PC-3 (cell line): ENCODE measurements at regions not wholly inside any gene's neighbourhood (a gene's known extent, or its start where the extent isn't known, plus 50 kb on each side); places are given as distances from the start of the nearest gene placed in this dataset.
A peak's percentile ranks its signal among the peaks of the same experiment; 100 is the strongest.

Source experiments
- ATAC-seq: fragments of 200-7000 bp; cut with Tn5 transposase; 2 replicates; pipeline ENCODE4 v1.9.1; 2020; ENCODE audit warnings: mild to moderate bottlenecking, moderate library complexity
- BruUV-seq: library from RNA; stranded (reverse); fragments of 400-500 nt; replicated peaks from 2 replicates; lab custom pipeline; 2021; lab: Mats Ljungman, UMichigan
- CTCF ChIA-PET: fragments of 300-600 bp; sonication (Branson Sonifier 250); formaldehyde crosslinking; loops from one replicate; lab custom pipeline; 2022; ENCODE audit warnings: antibody characterized with exemption; lab: Charles Lee
- POLR2A ChIA-PET: fragments of 300-600 bp; sonication (Branson Sonifier 250); formaldehyde crosslinking; loops from one replicate; lab custom pipeline; 2022; ENCODE audit warnings: antibody characterized with exemption; ENCODE audit not compliant: unreplicated experiment; lab: Charles Lee
- DNase-seq: peaks from one replicate; pipeline ENCODE4 v3.0.0-alpha.2; 2015
- H2AFZ ChIP-seq: fragments of 300-600 bp; sonication (generic); 2 replicates; pipeline ENCODE4 v1.6.0; 2016; ENCODE audit warnings: antibody characterized with exemption, low read length
- H3F3A ChIP-seq: fragments of 300-600 bp; sonication (generic); one replicate; pipeline ENCODE4 v1.6.0; 2017; ENCODE audit warnings: antibody characterized with exemption, low read length, control low read depth, mild to moderate bottlenecking; ENCODE audit not compliant: unreplicated experiment
- H3K27ac ChIP-seq: fragments of 300-600 bp; sonication (generic); 2 replicates; pipeline ENCODE4 v1.5.1; 2016; ENCODE audit warnings: mild to moderate bottlenecking, low read length
- H3K27me3 ChIP-seq: fragments of 300-600 bp; sonication (generic); 2 replicates; pipeline ENCODE4 v1.6.1; 2016; ENCODE audit warnings: low read length, mixed read lengths
- H3K36me3 ChIP-seq: fragments of 300-600 bp; sonication (generic); 2 replicates; pipeline ENCODE4 v1.6.1; 2016; ENCODE audit warnings: low read depth, mixed run types, low read length, mixed read lengths
- H3K4me1 ChIP-seq: fragments of 300-600 bp; sonication (generic); 2 replicates; pipeline ENCODE4 v1.5.1; 2016; ENCODE audit warnings: low read length; ENCODE audit not compliant: insufficient read depth
- H3K4me2 ChIP-seq: fragments of 300-600 bp; sonication (generic); 2 replicates; pipeline ENCODE4 v1.6.0; 2016; ENCODE audit warnings: low read length
- H3K4me3 ChIP-seq: fragments of 300-600 bp; sonication (generic); 2 replicates; pipeline ENCODE4 v1.5.1; 2016; ENCODE audit warnings: mild to moderate bottlenecking, low read length, mixed read lengths
- H3K79me2 ChIP-seq: fragments of 300-600 bp; sonication (generic); 2 replicates; pipeline ENCODE4 v1.6.1; 2017; ENCODE audit warnings: low read length, mixed read lengths
- H3K9ac ChIP-seq: fragments of 300-600 bp; sonication (generic); 2 replicates; pipeline ENCODE4 v1.6.0; 2016; ENCODE audit warnings: mild to moderate bottlenecking, low read length
- H3K9me2 ChIP-seq: fragments of 300-600 bp; sonication (generic); replicated peaks from 2 replicates; pipeline ENCODE4 v1.6.1; 2016; ENCODE audit warnings: mixed run types, low read length, mixed read lengths
- H3K9me3 ChIP-seq: fragments of 300-600 bp; sonication (generic); 2 replicates; pipeline ENCODE4 v1.6.1; 2016; ENCODE audit warnings: low read length, mixed read lengths
- H4K20me1 ChIP-seq: fragments of 300-600 bp; sonication (generic); 2 replicates; pipeline ENCODE4 v1.6.1; 2016; ENCODE audit warnings: low read length, mixed read lengths
- EZH2 ChIP-seq: fragments of 300-600 bp; sonication (generic); IDR thresholded peaks from one replicate; pipeline ENCODE4 v1.6.1; 2017; ENCODE audit warnings: antibody characterized with exemption, mild to moderate bottlenecking, low read length; ENCODE audit not compliant: unreplicated experiment
- EZH2phosphoT487 ChIP-seq: fragments of 300-600 bp; sonication (generic); IDR thresholded peaks from 2 replicates; pipeline ENCODE4 v1.6.1; 2018; ENCODE audit warnings: mild to moderate bottlenecking, antibody characterized with exemption, low read length, borderline replicate concordance
- intact Hi-C: fragments of 100-400 bp; cut with micrococcal nuclease; formaldehyde crosslinking; loops from 2 replicates; pipeline ENCODE4 v1.9.0; 2023
- TF ChIP-seq, protein P1 (sequence below): fragments of 300-600 bp; sonication (generic); conservative IDR thresholded peaks from 2 replicates; pipeline ENCODE4 v1.5.1; 2017; ENCODE audit warnings: antibody characterized with exemption, low read depth, mild to moderate bottlenecking, low read length

DNA sequence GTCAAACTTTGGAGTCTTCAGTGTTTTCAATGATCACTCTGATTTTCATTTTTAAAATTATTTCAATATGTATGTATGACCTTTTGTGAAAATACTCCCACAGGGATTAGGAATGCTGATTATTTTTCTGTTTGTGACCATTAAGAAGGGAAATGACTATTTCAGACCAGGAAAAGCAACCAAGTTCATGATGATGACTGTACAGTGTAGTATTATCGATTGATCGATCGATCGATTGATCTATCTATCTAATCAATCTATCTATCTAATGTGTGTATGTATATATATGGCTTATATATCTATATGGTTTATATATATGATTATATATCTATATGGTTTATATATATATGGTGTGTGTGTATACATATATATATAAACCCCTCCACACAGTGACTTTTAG lies 131.5 kb upstream of the VEGFC start:
- H3K36me3 ChIP-seq, result no peaks in the 10 kb centered on the region
- POLR2A ChIA-PET, result no interaction called here
- H3F3A ChIP-seq, result no peaks in the 10 kb centered on the region
- H2AFZ ChIP-seq, result no peak overlapping the region
- H3K4me2 ChIP-seq, result no peak overlapping the region
- no peak overlapping the region for H3K4me3 ChIP-seq
- intact Hi-C loops, result no loop called here
- H3K9ac ChIP-seq, result no peak overlapping the region
- no peaks in the 10 kb centered on the region for H3K79me2 ChIP-seq
- H3K9me3 ChIP-seq, result no peaks in the 10 kb centered on the region
- ATAC-seq, result no peak
- no peaks in the 10 kb centered on the region for H3K9me2 ChIP-seq
- H3K4me1 ChIP-seq, result peaks cover 32% of the 10 kb centered on the region
- TF ChIP-seq EZH2, result no peak
- TF ChIP-seq, protein P1, sequence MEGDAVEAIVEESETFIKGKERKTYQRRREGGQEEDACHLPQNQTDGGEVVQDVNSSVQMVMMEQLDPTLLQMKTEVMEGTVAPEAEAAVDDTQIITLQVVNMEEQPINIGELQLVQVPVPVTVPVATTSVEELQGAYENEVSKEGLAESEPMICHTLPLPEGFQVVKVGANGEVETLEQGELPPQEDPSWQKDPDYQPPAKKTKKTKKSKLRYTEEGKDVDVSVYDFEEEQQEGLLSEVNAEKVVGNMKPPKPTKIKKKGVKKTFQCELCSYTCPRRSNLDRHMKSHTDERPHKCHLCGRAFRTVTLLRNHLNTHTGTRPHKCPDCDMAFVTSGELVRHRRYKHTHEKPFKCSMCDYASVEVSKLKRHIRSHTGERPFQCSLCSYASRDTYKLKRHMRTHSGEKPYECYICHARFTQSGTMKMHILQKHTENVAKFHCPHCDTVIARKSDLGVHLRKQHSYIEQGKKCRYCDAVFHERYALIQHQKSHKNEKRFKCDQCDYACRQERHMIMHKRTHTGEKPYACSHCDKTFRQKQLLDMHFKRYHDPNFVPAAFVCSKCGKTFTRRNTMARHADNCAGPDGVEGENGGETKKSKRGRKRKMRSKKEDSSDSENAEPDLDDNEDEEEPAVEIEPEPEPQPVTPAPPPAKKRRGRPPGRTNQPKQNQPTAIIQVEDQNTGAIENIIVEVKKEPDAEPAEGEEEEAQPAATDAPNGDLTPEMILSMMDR, result no peak
- TF ChIP-seq EZH2phosphoT487, result no peak
- H3K27ac ChIP-seq, result no peak overlapping the region
- CTCF ChIA-PET, result no interaction called here
- H4K20me1 ChIP-seq, result no peaks in the 10 kb centered on the region
- H3K27me3 ChIP-seq, result no peaks in the 10 kb centered on the region
- DNase-seq, result no peak
- BruUV-seq, result no TSS peak

DNA sequence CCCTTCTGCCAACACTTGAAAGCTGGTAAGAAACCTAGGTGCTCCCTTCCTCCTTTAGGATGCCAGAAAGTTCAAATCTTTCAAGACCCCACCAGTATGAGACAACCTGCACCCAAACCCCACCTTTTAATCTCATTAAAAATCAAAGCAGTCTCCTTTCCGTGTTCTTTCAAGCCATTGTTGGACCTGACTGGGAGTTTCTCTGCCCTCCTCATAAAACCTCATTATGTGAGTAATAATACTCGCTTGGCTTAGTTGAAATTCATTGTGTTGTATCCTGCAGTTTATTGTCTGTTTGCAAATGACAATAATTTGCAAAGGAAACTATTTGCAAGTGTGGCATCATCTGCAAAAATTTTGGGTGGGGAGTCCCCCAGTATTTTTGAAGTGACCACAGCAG lies 133.2 kb upstream of the VEGFC start:
- intact Hi-C loops, result loop anchor here (5.0 kb wide), 2 partner anchors 44 to 76 kb away; no protein-coding TSS in a partner anchor
- H3K27me3 ChIP-seq, result no peaks in the 10 kb centered on the region
- no peaks in the 10 kb centered on the region for H3K9me3 ChIP-seq
- ChIA-PET CTCF (no interaction called here), POLR2A (no interaction called here)
- no TSS peak for BruUV-seq
- peak overlapping the region; percentile 49 for H2AFZ ChIP-seq
- no peaks in the 10 kb centered on the region for H3K79me2 ChIP-seq
- no peaks in the 10 kb centered on the region for H3F3A ChIP-seq
- H4K20me1 ChIP-seq, result no peaks in the 10 kb centered on the region
- H3K4me3 ChIP-seq, result no peak overlapping the region
- TF ChIP-seq EZH2 (no peak), EZH2phosphoT487 (no peak)
- TF ChIP-seq, protein P1, result no peak
- DNase-seq, result no peak
- H3K36me3 ChIP-seq, result no peaks in the 10 kb centered on the region
- H3K9ac ChIP-seq, result no peak overlapping the region
- no peaks in the 10 kb centered on the region for H3K9me2 ChIP-seq
- no peak overlapping the region for H3K27ac ChIP-seq
- peak; percentile 54; the same call in 1 of the 2 replicates for ATAC-seq
- H3K4me2 ChIP-seq, result no peak overlapping the region
- H3K4me1 ChIP-seq, result peaks cover 24% of the 10 kb centered on the region

GRCh38 chr4:176927117-176927516 lies 134.4 kb upstream of the VEGFC start:
- ChIA-PET POLR2A (no interaction called here), CTCF (interaction anchor here (0.7 kb wide), 1 partner anchor 295 kb away, joined by 4 read pairs; no protein-coding TSS in a partner anchor)
- H2AFZ ChIP-seq, result no peak overlapping the region
- BruUV-seq, result no TSS peak
- peak overlapping the region; percentile 4 for H3K27ac ChIP-seq
- no peaks in the 10 kb centered on the region for H3K36me3 ChIP-seq
- no peaks in the 10 kb centered on the region for H3K9me3 ChIP-seq
- H3K4me3 ChIP-seq, result no peak overlapping the region
- no peak overlapping the region for H3K9ac ChIP-seq
- H4K20me1 ChIP-seq, result no peaks in the 10 kb centered on the region
- no peaks in the 10 kb centered on the region for H3K27me3 ChIP-seq
- no peaks in the 10 kb centered on the region for H3F3A ChIP-seq
- TF ChIP-seq EZH2 (no peak), EZH2phosphoT487 (no peak)
- TF ChIP-seq, protein P1, result no peak
- H3K4me2 ChIP-seq, result no peak overlapping the region
- no peaks in the 10 kb centered on the region for H3K79me2 ChIP-seq
- H3K9me2 ChIP-seq, result no peaks in the 10 kb centered on the region
- no peak for ATAC-seq
- peaks cover 18% of the 10 kb centered on the region; the same call in 1 of the 2 replicates for H3K4me1 ChIP-seq
- intact Hi-C loops, result loop anchor here (5.0 kb wide), 2 partner anchors 45 to 75 kb away; no protein-coding TSS in a partner anchor
- no peak for DNase-seq
